ENCODE measurements at regions not wholly inside any gene's neighbourhood (a gene's known extent, or its start where the extent isn't known, plus 50 kb on each side); places are given as distances from the start of the nearest gene placed in this dataset.

DNA sequence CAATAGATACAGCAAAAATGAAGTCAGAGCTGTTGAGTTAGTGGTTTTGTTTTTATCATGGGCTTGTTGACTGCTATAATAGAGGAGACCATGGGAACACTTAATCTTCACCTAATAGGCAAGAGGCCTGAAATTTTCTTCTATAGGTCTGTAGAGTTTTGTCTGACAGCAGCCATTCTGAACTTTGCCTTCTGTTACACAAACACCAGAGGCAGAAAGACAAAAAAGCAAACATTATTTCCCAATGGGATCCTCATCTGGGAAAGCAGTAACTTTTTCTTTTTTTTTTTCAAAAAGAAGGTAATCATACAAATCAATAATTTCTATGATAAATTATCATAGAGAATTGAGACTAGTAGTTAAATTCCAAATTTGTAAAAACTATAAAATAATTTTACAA, 494.1 kb downstream of the TOX3 start:
- BruUV-seq (replicated peaks): no TSS peak
- Mint-ChIP-seq H3K36me3 (ENCODE audit: insufficient read depth, unreplicated experiment) (no peaks in the 10 kb centered on the region), H3K27ac (ENCODE audit: low read depth, unreplicated experiment) (no peak overlapping the region), H3K4me3 (ENCODE audit: unreplicated experiment) (no peak overlapping the region), H3K9me3 (ENCODE audit: unreplicated experiment) (no peaks in the 10 kb centered on the region), H3K27me3 (ENCODE audit: insufficient read depth, unreplicated experiment) (peaks cover 38% of the 10 kb centered on the region), H3K4me1 (ENCODE audit: insufficient read depth, unreplicated experiment) (peaks cover 10% of the 10 kb centered on the region)
- no peak for DNase-seq (ENCODE audit: unreplicated experiment)
- ChIA-PET CTCF (interaction anchor here (0.6 to 2.2 kb wide), 2 partner anchors 16 to 1215 kb away, joined by 3 to 12 read pairs; no protein-coding TSS in a partner anchor), POLR2A (interaction anchor here (0.6 kb wide), 1 partner anchor 38 kb away, joined by 4 read pairs; no protein-coding TSS in a partner anchor)
- TF ChIP-seq, protein P1, sequence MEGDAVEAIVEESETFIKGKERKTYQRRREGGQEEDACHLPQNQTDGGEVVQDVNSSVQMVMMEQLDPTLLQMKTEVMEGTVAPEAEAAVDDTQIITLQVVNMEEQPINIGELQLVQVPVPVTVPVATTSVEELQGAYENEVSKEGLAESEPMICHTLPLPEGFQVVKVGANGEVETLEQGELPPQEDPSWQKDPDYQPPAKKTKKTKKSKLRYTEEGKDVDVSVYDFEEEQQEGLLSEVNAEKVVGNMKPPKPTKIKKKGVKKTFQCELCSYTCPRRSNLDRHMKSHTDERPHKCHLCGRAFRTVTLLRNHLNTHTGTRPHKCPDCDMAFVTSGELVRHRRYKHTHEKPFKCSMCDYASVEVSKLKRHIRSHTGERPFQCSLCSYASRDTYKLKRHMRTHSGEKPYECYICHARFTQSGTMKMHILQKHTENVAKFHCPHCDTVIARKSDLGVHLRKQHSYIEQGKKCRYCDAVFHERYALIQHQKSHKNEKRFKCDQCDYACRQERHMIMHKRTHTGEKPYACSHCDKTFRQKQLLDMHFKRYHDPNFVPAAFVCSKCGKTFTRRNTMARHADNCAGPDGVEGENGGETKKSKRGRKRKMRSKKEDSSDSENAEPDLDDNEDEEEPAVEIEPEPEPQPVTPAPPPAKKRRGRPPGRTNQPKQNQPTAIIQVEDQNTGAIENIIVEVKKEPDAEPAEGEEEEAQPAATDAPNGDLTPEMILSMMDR (IDR thresholded peaks at IDR 0.05; ENCODE audit: unreplicated experiment): no peak
- intact Hi-C loops (cut with micrococcal nuclease): no loop called here

DNA sequence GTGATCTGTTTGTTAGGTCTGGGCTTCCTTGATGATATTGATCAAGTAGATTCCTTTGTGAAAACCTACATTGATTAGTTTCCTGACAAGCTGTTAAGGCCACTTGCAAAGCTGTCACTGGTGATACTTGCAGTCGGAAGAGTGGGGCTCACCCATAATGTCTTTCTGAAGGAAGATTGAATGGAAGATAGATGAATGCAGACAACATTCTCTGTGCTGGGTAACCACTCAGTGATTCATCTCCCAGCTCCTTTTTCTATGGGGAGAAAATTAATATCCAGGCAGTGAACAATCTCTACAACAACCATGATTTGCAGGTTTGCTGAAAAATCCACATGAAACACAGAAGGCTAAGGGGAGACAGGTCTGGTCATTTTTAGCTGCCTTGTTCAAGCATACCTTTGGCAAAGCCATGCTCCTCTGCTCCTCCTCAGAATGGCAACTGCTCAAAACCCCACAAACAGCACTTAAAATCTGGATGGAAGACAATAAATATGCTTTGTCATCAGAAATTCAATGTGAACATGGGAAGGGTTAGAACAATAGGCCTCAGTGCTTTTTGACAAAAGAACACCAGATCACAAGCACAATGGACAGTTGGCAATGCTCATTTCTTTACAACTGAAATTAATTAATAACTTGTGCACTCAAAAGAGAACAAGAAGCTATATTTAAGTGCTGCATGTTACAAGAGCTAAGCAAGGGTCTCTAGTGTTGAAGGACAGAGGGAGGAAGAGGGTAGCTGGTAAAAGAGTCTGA, 495.4 kb downstream of the TOX3 start:
- intact Hi-C loops (cut with micrococcal nuclease): no loop called here
- H3K27me3 Mint-ChIP-seq (ENCODE audit: insufficient read depth, unreplicated experiment): peaks cover 25% of the 10 kb centered on the region
- POLR2A ChIA-PET: no interaction called here
- H3K36me3 Mint-ChIP-seq (ENCODE audit: insufficient read depth, unreplicated experiment): no peaks in the 10 kb centered on the region
- BruUV-seq (replicated peaks): no TSS peak
- no peak overlapping the region for H3K4me3 Mint-ChIP-seq (ENCODE audit: unreplicated experiment)
- DNase-seq (ENCODE audit: unreplicated experiment): no peak
- H3K27ac Mint-ChIP-seq (ENCODE audit: low read depth, unreplicated experiment): peak overlapping the region; percentile 84
- TF ChIP-seq, protein P1 (IDR thresholded peaks at IDR 0.05; ENCODE audit: unreplicated experiment): no peak
- peaks cover 10% of the 10 kb centered on the region for H3K4me1 Mint-ChIP-seq (ENCODE audit: insufficient read depth, unreplicated experiment)
- CTCF ChIA-PET: interaction anchor here (1.3 to 2.2 kb wide), 2 partner anchors 17 to 140 kb away, joined by 3 to 12 read pairs; no protein-coding TSS in a partner anchor
- no peaks in the 10 kb centered on the region for H3K9me3 Mint-ChIP-seq (ENCODE audit: unreplicated experiment)

DNA sequence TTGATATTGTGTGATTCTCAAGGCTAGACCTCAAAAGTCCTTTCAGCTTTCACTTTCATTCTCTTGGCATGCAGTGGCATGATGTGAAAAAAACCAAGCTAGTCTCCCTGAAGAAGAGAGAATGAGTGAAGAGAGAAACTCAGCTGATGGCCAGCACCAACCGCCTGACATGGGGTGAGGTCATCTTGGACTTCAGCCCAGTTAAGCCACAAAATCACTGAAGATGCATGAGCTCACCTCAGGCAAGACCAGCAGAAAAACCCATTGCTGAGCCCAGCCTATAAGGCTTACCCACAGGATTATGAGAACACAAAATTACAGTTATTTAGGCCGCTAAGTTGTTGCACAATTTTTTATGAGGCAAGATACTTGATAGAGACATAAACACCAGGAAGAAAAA, 496.5 kb downstream of the TOX3 start:
- Mint-ChIP-seq H3K4me1 (ENCODE audit: insufficient read depth, unreplicated experiment) (peaks cover 10% of the 10 kb centered on the region), H3K9me3 (ENCODE audit: unreplicated experiment) (peaks cover under 1% of the 10 kb centered on the region), H3K27me3 (ENCODE audit: insufficient read depth, unreplicated experiment) (peaks cover 14% of the 10 kb centered on the region), H3K27ac (ENCODE audit: low read depth, unreplicated experiment) (peak overlapping the region; percentile 84), H3K36me3 (ENCODE audit: insufficient read depth, unreplicated experiment) (no peaks in the 10 kb centered on the region), H3K4me3 (ENCODE audit: unreplicated experiment) (peak overlapping the region; percentile 36)
- TF ChIP-seq, protein P1 (IDR thresholded peaks at IDR 0.05; ENCODE audit: unreplicated experiment): no peak
- intact Hi-C loops (cut with micrococcal nuclease): loop anchor here (1.0 kb wide), 1 partner anchor 40 kb away; no protein-coding TSS in a partner anchor
- BruUV-seq (replicated peaks): no TSS peak
- CTCF ChIA-PET: interaction anchor here (1.2 to 2.1 kb wide), 3 partner anchors 19 to 862 kb away, joined by 3 to 11 read pairs (median 4); no protein-coding TSS in a partner anchor
- DNase-seq (ENCODE audit: unreplicated experiment): peak; percentile 76
- POLR2A ChIA-PET: interaction anchor here (0.6 to 1.9 kb wide), 5 partner anchors 18 to 1158 kb away, joined by 3 to 7 read pairs (median 3); no protein-coding TSS in a partner anchor

DNA sequence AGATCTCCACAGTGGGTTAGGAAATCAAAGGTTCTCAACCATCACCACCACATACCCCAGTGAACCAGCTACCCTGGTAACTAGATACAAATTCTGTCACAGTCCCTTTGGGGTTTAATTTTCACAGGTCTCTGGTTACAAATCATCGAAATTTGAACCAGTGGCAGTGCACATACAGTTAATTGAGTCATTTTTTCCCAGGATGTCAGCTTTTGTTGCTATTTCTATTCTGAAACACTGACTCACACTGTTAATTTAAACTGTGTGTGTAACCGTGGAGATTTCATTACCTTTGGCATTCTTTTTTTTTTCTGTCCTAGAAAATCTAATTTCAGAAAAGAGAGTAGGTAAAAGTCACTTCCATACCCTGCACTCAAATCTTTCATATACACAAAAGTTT, 511.5 kb downstream of the TOX3 start:
- no peak for DNase-seq (ENCODE audit: unreplicated experiment)
- CTCF ChIA-PET: interaction anchor here (0.6 kb wide), 1 partner anchor 987 kb away, joined by 3 read pairs; no protein-coding TSS in a partner anchor
- TF ChIP-seq, protein P1 (IDR thresholded peaks at IDR 0.05; ENCODE audit: unreplicated experiment): no peak
- Mint-ChIP-seq H3K4me3 (ENCODE audit: unreplicated experiment) (no peak overlapping the region), H3K27ac (ENCODE audit: low read depth, unreplicated experiment) (no peak overlapping the region), H3K4me1 (ENCODE audit: insufficient read depth, unreplicated experiment) (no peaks in the 10 kb centered on the region), H3K27me3 (ENCODE audit: insufficient read depth, unreplicated experiment) (peaks cover 21% of the 10 kb centered on the region), H3K9me3 (ENCODE audit: unreplicated experiment) (no peaks in the 10 kb centered on the region), H3K36me3 (ENCODE audit: insufficient read depth, unreplicated experiment) (no peaks in the 10 kb centered on the region)
- BruUV-seq (replicated peaks): no TSS peak
- intact Hi-C loops (cut with micrococcal nuclease): no loop called here
- POLR2A ChIA-PET: no interaction called here
